Loucy (cell line): ENCODE measurements at regions not wholly inside any gene's neighbourhood (a gene's known extent, or its start where the extent isn't known, plus 50 kb on each side); places are given as distances from the start of the nearest gene placed in this dataset.
"Not testable (repeated sequence)": the region's sequence is repeated elsewhere in the genome, so short reads cannot be mapped to it uniquely, and the experiment has no call there.

Source experiments
- H2AFZ ChIP-seq: fragments of 200-600 bp; sonication (generic); 2 replicates; pipeline ENCODE4 v1.6.0; 2016; ENCODE audit warnings: antibody characterized with exemption, mild to moderate bottlenecking, low read length, moderate library complexity
- H3F3A ChIP-seq: fragments of 200-600 bp; 2 replicates; pipeline ENCODE4 v1.6.0; 2016; ENCODE audit warnings: antibody characterized with exemption, low read depth, mild to moderate bottlenecking
- H3K27me3 ChIP-seq: fragments of 200-600 bp; sonication (generic); 2 replicates; pipeline ENCODE4 v1.6.1; 2014; ENCODE audit warnings: low read length, mild to moderate bottlenecking; ENCODE audit not compliant: insufficient read depth, poor library complexity, severe bottlenecking
- H3K36me3 ChIP-seq: fragments of 200-600 bp; sonication (generic); 2 replicates; pipeline ENCODE4 v1.6.1; 2016; ENCODE audit warnings: low read length; ENCODE audit not compliant: insufficient read depth
- H3K4me1 ChIP-seq: fragments of 200-600 bp; sonication (generic); 2 replicates; pipeline ENCODE4 v1.5.1; 2014; ENCODE audit warnings: low read length, mild to moderate bottlenecking; ENCODE audit not compliant: insufficient read depth, poor library complexity, severe bottlenecking
- H3K4me2 ChIP-seq: fragments of 200-600 bp; sonication (generic); 2 replicates; pipeline ENCODE4 v1.6.0; 2014; ENCODE audit warnings: antibody characterized with exemption, low read length, low read depth, mild to moderate bottlenecking; ENCODE audit not compliant: poor library complexity, severe bottlenecking
- H3K4me3 ChIP-seq: fragments of 200-600 bp; sonication (generic); 2 replicates; pipeline ENCODE4 v1.5.1; 2014; ENCODE audit warnings: low read length, mild to moderate bottlenecking, mixed read lengths; ENCODE audit not compliant: poor library complexity, severe bottlenecking
- H3K79me2 ChIP-seq: fragments of 200-600 bp; sonication (generic); 2 replicates; pipeline ENCODE4 v1.6.1; 2014; ENCODE audit warnings: low read length; ENCODE audit not compliant: insufficient read depth
- H3K9ac ChIP-seq: fragments of 200-600 bp; sonication (generic); 2 replicates; pipeline ENCODE4 v1.6.0; 2014; ENCODE audit warnings: mild to moderate bottlenecking, low read depth, low read length, moderate library complexity; ENCODE audit not compliant: poor library complexity, severe bottlenecking
- H3K9me2 ChIP-seq: fragments of 200-600 bp; sonication (generic); replicated peaks from 2 replicates; pipeline ENCODE4 v1.6.1; 2016; ENCODE audit warnings: low read depth, low read length, mixed read lengths
- H3K9me3 ChIP-seq: fragments of 200-600 bp; sonication (generic); 2 replicates; pipeline ENCODE4 v1.6.1; 2014; ENCODE audit warnings: mild to moderate bottlenecking, antibody characterized with exemption, low read length, low read depth; ENCODE audit not compliant: insufficient read depth
- H4K20me1 ChIP-seq: fragments of 200-600 bp; sonication (generic); 2 replicates; pipeline ENCODE4 v1.6.0; 2014; ENCODE audit warnings: antibody characterized with exemption, low read length, mild to moderate bottlenecking; ENCODE audit not compliant: insufficient read depth, poor library complexity, severe bottlenecking
- CTCF ChIP-seq: fragments of 200-600 bp; sonication (generic); conservative IDR thresholded peaks from 2 replicates; pipeline ENCODE4 v1.5.1; 2014; ENCODE audit warnings: mild to moderate bottlenecking, antibody characterized with exemption, low read length
- EZH2phosphoT487 ChIP-seq: fragments of 200-600 bp; IDR thresholded peaks from 2 replicates; pipeline ENCODE4 v1.6.1; 2018; ENCODE audit warnings: antibody characterized with exemption, mild to moderate bottlenecking, moderate library complexity, borderline replicate concordance

GRCh38 chr9:24897826-24898225 lies 352.1 kb upstream of the IZUMO3 start:
- Histone ChIP-seq H4K20me1 (no peaks in the 10 kb centered on the region), H3K9ac (no peak overlapping the region), H3F3A (no peaks in the 10 kb centered on the region), H3K36me3 (no peaks in the 10 kb centered on the region), H3K4me2 (no peak overlapping the region), H3K4me1 (no peaks in the 10 kb centered on the region), H3K4me3 (no peak overlapping the region), H3K27me3 (no peaks in the 10 kb centered on the region), H3K9me3 (no peaks in the 10 kb centered on the region), H2AFZ (no peak overlapping the region), H3K9me2 (no peaks in the 10 kb centered on the region), H3K79me2 (no peaks in the 10 kb centered on the region)
- TF ChIP-seq EZH2phosphoT487 (no peak), CTCF (no peak)

- H4K20me1 ChIP-seq: no peaks in the 10 kb centered on the region
- no peaks in the 10 kb centered on the region for H3F3A ChIP-seq
- no peak overlapping the region for H3K4me3 ChIP-seq
- no peak overlapping the region for H3K9ac ChIP-seq
- no peak overlapping the region for H3K4me2 ChIP-seq
- no peaks in the 10 kb centered on the region for H3K9me3 ChIP-seq
- H3K36me3 ChIP-seq: no peaks in the 10 kb centered on the region
- H3K4me1 ChIP-seq: no peaks in the 10 kb centered on the region
- no peaks in the 10 kb centered on the region for H3K27me3 ChIP-seq
- no peak overlapping the region for H2AFZ ChIP-seq
- no peaks in the 10 kb centered on the region for H3K79me2 ChIP-seq
- TF ChIP-seq CTCF (no peak), EZH2phosphoT487 (no peak)
- no peaks in the 10 kb centered on the region for H3K9me2 ChIP-seq
Observed at GRCh38 chr9:24881361-24881760, 335.7 kb upstream of the IZUMO3 start.

GRCh38 chr9:24879591-24879990 lies 333.9 kb upstream of the IZUMO3 start:
- Histone ChIP-seq H3F3A (no peaks in the 10 kb centered on the region), H3K9ac (no peak overlapping the region), H3K36me3 (no peaks in the 10 kb centered on the region), H3K4me3 (no peak overlapping the region), H3K9me3 (no peaks in the 10 kb centered on the region), H2AFZ (no peak overlapping the region), H3K4me2 (no peak overlapping the region), H3K79me2 (no peaks in the 10 kb centered on the region), H3K9me2 (no peaks in the 10 kb centered on the region), H3K4me1 (no peaks in the 10 kb centered on the region), H4K20me1 (no peaks in the 10 kb centered on the region), H3K27me3 (no peaks in the 10 kb centered on the region)
- TF ChIP-seq CTCF: no peak

GRCh38 chr9:24856601-24857000 lies 310.9 kb upstream of the IZUMO3 start:
- not testable (repeated sequence) for H3K9ac ChIP-seq, H3F3A ChIP-seq, H2AFZ ChIP-seq, H3K9me2 ChIP-seq, H3K79me2 ChIP-seq, H3K4me1 ChIP-seq, H3K9me3 ChIP-seq, H3K4me2 ChIP-seq, H3K4me3 ChIP-seq, H3K36me3 ChIP-seq, H4K20me1 ChIP-seq, H3K27me3 ChIP-seq
